ENCODE measurements at regions not wholly inside any gene's neighbourhood (a gene's known extent, or its start where the extent isn't known, plus 50 kb on each side); places are given as distances from the start of the nearest gene placed in this dataset.

DNA sequence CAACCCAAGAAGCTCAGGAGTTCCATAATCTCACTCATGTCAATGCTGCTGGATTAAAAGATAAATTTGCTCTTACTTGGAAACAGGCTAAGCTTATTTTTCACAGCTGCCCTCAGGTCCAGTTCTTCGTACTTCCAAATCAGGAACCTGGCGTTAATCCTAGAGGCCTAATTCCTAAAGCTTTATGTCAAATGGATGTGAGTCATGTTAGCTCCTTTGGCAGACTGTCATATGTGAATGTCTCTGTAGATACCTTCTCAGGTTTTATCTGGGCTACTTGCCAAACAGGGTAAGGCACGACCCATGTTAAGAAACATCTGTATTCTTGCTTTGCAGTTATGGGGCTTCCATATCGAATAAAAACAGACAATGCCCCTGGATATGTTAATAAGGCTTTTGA, 504.6 kb downstream of the ALG10 start:
- no peak for DNase-seq (ENCODE audit: low read depth in 1 of 2, low spot score in 1 of 2)
- no peak for TF ChIP-seq JUND (IDR thresholded peaks at IDR 0.05; ENCODE audit: low read depth)
- in situ Hi-C loops (cut with HindIII; ENCODE audit: low pct_unique_long_range_greater_than_20kb, low sequenced_read_pairs) = no loop called here

GRCh38 chr12:34547276-34547675, 525.0 kb downstream of the ALG10 start:
- in situ Hi-C loops (cut with HindIII; ENCODE audit: low pct_unique_long_range_greater_than_20kb, low sequenced_read_pairs) = no loop called here
- no peak for DNase-seq (ENCODE audit: low read depth in 1 of 2, low spot score in 1 of 2)

DNA sequence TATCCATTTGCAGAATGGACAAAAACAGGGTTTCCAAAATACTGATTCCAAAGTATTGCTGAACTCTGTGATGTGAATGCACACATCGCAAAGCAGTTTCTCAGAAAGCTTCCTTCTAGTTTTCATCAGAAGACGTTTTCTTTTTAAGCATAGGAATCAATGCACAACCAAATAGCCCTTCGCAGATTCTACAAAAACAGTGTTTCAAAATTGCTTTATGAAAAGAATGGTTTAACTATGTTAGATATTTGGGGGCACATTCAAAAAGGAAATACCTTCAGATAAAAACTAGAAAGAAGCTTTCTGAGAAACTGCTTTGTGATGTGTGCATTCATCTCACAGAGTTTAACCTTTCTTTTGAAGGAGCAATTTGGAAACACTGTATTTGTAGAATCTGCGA, 569.7 kb downstream of the ALG10 start:
- no peak for TF ChIP-seq JUND (IDR thresholded peaks at IDR 0.05; ENCODE audit: low read depth)
- DNase-seq (ENCODE audit: low read depth in 1 of 2, low spot score in 1 of 2) = no peak
- in situ Hi-C loops (cut with HindIII; ENCODE audit: low pct_unique_long_range_greater_than_20kb, low sequenced_read_pairs) = no loop called here

More at GRCh38 chr12:34547276-34547675, 525.0 kb downstream of the ALG10 start:
- no peak for TF ChIP-seq JUND (IDR thresholded peaks at IDR 0.05; ENCODE audit: low read depth)

DNA sequence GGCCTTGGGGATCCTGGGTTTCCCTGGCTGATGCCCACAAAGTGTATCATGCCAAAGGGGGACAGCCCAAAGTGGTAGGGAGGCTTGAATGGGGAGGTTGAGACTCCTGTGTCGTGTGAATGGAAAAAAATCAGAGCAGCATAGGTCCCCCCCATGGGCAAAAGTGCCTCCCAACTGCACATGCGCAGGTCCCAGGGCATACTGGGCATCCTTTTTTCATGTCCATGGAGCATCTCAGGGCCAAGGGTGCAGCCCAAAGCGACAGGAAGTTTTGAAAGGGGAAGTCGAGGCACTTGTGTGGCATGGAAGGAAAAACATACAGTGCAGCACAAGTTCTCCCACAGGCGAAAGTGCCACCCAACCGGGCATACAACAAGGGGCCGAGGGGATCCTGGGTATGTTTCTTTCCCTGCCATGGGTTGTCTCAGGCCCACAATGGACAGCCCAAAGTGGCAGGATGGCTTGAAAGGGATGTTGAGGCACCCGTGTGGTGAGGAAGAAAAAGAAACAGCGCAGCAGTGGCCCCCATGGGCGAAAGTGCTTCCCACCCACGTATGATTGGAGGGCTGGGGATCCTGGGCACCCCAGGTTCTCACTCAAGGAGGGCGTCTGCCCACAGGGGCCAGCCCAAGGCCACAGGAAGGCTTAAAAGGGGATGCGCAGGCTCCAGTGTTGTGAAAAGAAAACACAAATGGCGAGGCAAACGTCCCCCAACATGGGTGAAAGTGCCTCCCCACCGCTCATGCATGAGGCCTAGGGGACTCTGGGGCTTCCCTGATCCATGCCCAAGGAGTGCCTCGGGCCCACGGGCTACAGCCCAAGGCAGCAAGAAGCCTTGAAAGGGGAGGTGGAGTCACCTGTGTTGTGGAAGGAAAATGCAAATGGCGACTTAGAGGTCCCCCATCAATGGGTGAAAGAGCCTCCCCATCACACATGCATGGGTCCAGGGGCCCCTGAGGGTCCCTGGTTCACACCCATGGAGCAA, 573.7 kb downstream of the ALG10 start:
- TF ChIP-seq JUND (IDR thresholded peaks at IDR 0.05; ENCODE audit: low read depth) = no peak
- no peak for DNase-seq (ENCODE audit: low read depth in 1 of 2, low spot score in 1 of 2)
- in situ Hi-C loops (cut with HindIII; ENCODE audit: low pct_unique_long_range_greater_than_20kb, low sequenced_read_pairs) = no loop called here

DNA sequence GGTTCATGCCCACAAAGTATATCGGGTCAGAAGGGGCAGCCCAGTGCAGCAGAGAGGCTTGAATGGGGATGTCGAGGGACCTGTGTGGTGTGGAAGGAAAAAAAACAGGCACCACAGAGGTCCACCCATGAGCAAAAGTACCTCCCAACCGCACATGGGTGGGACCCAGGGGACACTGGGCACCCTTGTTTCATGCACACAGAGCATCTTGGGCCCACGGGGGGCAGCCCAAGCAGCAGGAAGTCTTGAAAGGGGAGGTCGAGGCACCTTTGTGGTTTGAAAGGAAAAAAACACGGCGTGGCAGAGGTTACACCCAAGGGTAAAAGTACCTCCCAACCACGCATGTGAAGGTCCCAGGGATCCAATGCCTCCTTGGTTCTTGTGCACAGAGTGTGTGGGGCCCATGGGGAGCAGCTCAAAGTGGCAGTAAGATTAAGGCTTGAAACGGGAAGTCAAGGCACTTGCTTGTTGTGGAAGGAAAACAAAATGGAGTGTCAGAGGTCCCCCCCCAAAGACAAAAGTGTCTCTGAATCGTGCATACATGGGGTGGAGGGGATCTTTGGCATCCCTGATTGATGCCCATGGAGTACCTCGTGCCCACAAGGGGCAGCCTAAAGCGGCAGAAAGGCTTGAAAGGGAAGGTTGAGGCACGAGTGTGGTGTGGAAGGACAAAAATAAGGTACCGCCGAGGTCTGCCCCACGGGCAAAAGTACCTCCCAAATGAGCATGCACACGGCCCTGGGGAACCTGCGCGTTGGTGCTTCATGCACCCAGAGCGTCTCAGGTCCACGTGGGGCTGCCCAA, 575.5 kb downstream of the ALG10 start:
- no peak for DNase-seq (ENCODE audit: low read depth in 1 of 2, low spot score in 1 of 2)
- no peak for TF ChIP-seq JUND (IDR thresholded peaks at IDR 0.05; ENCODE audit: low read depth)
- in situ Hi-C loops (cut with HindIII; ENCODE audit: low pct_unique_long_range_greater_than_20kb, low sequenced_read_pairs) = no loop called here

- in situ Hi-C loops (cut with HindIII; ENCODE audit: low pct_unique_long_range_greater_than_20kb, low sequenced_read_pairs) = no loop called here
- DNase-seq (ENCODE audit: low read depth in 1 of 2, low spot score in 1 of 2) = no peak
- TF ChIP-seq JUND (IDR thresholded peaks at IDR 0.05; ENCODE audit: low read depth) = no peak
Observed at GRCh38 chr12:34598352-34598827, 576.1 kb downstream of the ALG10 start.

GRCh38 chr12:34598851-34599529, 576.7 kb downstream of the ALG10 start:
- in situ Hi-C loops (cut with HindIII; ENCODE audit: low pct_unique_long_range_greater_than_20kb, low sequenced_read_pairs) = no loop called here
- no peak for DNase-seq (ENCODE audit: low read depth in 1 of 2, low spot score in 1 of 2)
- no peak for TF ChIP-seq JUND (IDR thresholded peaks at IDR 0.05; ENCODE audit: low read depth)

DNA sequence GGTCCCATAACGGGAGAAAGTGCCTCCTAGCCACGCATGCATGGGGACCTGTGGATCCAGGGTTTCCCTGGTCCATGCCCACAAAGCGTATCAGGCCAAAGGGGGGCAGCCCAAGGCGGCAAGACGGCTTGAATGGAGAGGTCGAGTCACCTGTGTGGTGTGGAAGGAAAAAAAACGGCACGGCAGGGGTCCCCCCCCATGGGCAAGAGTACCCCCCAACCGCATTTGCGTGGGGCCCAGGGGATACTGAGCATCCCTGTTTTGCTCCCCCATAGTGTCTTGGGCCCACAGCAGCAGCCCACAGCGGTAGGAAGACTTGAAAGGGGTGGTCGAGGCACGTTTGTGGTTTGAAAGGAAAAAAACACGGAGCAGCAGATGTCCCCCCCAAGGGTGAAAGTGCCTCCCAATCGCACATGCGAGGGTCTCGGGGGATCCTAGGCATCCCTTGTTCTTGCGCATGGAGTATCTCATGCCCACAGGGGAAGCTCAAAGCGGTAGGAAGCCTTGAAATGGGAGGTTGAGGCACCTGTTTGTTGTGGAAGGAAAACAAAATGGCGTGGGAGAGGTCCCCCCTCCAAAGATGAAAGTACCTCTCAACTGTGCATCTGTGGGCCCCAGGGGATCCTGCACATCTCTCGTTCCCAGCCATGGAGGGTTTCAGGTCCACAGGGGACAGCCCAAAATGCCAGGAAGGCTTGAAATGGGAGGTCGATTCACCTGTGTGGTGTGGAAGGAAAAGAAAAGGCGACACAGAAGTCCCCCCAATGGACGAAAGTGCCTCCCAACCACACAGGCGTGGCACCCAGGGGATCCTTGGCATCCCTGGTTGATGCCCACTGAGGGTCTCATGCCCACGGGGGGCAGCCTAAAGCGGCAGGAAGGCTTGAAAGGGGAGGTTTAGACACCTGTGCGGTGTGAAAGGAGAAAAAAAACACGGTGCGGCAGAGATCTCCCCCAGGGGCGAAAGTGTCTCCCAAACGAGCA, 577.5 kb downstream of the ALG10 start:
- in situ Hi-C loops (cut with HindIII; ENCODE audit: low pct_unique_long_range_greater_than_20kb, low sequenced_read_pairs) = no loop called here
- no peak for DNase-seq (ENCODE audit: low read depth in 1 of 2, low spot score in 1 of 2)
- TF ChIP-seq JUND (IDR thresholded peaks at IDR 0.05; ENCODE audit: low read depth) = no peak

DNA sequence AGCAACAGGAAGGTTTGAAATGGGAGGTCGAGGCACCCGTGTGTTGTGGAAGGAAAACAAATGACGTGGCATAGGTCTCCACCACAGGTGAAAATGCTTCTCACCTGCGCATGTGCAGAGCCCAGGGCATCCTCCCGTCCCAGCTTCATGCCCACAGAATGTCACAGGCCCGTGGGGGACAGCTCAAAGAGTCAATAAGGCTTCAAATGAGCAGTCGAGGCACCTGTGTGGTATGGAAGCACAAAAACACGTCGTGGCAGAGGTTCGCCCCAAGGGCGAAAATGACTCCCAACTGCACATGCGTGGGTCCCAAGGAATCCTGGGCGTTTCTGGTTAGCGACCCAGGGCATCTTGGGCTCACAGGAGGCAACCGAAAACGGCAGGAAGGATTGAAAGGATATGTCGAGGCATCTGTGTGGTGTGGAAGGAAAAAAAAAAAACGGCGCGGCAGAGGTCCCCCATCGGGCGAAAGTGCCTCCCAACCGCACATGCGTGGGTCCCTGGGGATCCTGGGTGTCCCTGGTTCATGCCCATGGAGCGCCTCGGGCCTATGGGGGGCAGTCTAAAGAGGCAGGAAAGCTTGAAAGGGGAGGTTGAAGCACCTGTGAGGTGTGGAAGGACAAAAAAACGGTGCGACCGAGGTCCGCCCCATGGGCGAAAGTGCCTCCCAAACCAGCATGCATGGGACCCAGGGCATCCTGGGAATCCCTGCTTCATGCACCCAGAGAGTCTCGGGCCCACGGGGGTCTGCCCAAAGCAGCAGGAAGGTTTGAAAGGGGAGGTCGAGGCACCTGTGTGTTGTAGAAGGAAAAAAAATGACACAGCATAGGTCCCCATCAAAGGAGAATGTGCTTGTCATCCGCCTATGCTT, 578.5 kb downstream of the ALG10 start:
- no peak for TF ChIP-seq JUND (IDR thresholded peaks at IDR 0.05; ENCODE audit: low read depth)
- DNase-seq (ENCODE audit: low read depth in 1 of 2, low spot score in 1 of 2) = no peak
- in situ Hi-C loops (cut with HindIII; ENCODE audit: low pct_unique_long_range_greater_than_20kb, low sequenced_read_pairs) = no loop called here

DNA sequence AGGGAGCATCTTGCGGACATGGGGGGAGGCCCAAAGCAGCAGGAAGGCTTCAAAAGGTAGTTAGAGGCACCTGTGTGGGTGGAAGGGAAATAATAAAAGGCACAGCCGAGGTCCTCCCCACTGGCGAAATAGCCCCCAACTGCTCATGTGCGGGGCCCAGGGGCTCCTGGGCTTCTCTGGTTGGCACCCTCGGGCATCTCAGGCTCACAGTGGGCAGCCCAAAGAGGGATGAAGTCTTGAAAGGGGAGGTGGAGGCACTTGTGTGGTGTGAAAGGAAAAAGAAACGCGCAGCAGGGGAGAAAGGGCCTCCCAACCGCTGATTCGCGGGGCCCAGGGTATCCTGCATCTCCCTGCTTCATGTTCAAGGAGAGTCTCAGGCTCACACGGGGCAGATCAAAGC, 579.4 kb downstream of the ALG10 start:
- no peak for TF ChIP-seq JUND (IDR thresholded peaks at IDR 0.05; ENCODE audit: low read depth)
- in situ Hi-C loops (cut with HindIII; ENCODE audit: low pct_unique_long_range_greater_than_20kb, low sequenced_read_pairs) = no loop called here
- DNase-seq (ENCODE audit: low read depth in 1 of 2, low spot score in 1 of 2) = no peak
